Hepatocyte (in vitro differentiated cells): ENCODE measurements at regions not wholly inside any gene's neighbourhood (a gene's known extent, or its start where the extent isn't known, plus 50 kb on each side); places are given as distances from the start of the nearest gene placed in this dataset.

Experiments used
- EZH2phosphoT487 ChIP-seq: fragments of 200-600 bp; sonication (generic); IDR thresholded peaks from one replicate; pipeline ENCODE4 v1.6.1; 2018; ENCODE audit warnings: antibody characterized with exemption, mild to moderate bottlenecking, low read depth, moderate library complexity; ENCODE audit not compliant: unreplicated experiment, severe bottlenecking
- TF ChIP-seq, protein P1 (sequence below): fragments of 200-600 bp; sonication (generic); IDR thresholded peaks from 2 replicates; pipeline ENCODE4 v1.5.1; 2016; ENCODE audit warnings: antibody characterized with exemption, mild to moderate bottlenecking; ENCODE audit not compliant: poor library complexity

DNA sequence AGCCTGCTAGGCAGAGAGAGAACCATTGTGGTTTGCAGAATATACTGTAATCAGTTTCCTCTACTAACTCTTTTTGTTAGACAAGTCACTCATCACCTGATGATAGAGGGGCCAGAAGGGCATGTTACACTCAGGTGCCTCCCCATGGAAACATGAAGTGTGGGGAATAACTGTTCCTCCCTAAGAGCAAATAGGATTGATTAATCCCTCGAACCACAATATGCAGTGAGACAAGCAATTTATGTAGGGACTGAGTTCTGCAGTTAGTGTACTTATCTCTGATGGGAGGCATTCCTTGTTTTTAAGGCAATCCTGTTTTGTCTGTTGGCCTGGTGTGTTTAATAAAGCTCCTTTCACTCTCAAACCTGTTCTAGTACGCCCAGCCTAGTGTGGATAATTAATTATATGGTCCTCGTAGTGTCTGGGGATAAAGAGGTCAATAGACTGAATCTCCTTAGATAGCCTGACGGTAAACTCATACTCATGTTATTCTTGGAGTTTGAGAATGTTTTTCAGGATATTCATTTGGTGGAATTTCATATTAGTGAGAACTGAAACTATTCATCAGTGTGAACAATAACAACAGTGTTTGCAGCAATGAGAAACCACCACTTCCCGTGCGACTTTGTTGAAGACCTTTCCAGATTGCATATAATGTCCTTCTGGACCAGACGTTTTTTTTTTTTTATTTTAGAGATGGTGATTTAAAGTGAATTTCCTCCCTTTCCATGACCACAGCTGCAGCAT lies 344.8 kb upstream of the FZD8 start:
- TF ChIP-seq, protein P1, sequence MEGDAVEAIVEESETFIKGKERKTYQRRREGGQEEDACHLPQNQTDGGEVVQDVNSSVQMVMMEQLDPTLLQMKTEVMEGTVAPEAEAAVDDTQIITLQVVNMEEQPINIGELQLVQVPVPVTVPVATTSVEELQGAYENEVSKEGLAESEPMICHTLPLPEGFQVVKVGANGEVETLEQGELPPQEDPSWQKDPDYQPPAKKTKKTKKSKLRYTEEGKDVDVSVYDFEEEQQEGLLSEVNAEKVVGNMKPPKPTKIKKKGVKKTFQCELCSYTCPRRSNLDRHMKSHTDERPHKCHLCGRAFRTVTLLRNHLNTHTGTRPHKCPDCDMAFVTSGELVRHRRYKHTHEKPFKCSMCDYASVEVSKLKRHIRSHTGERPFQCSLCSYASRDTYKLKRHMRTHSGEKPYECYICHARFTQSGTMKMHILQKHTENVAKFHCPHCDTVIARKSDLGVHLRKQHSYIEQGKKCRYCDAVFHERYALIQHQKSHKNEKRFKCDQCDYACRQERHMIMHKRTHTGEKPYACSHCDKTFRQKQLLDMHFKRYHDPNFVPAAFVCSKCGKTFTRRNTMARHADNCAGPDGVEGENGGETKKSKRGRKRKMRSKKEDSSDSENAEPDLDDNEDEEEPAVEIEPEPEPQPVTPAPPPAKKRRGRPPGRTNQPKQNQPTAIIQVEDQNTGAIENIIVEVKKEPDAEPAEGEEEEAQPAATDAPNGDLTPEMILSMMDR = no peak
- no peak for TF ChIP-seq EZH2phosphoT487
